ENCODE measurements at regions not wholly inside any gene's neighbourhood (a gene's known extent, or its start where the extent isn't known, plus 50 kb on each side); places are given as distances from the start of the nearest gene placed in this dataset.
A peak's percentile ranks its signal among the peaks of the same experiment; 100 is the strongest.
"Not testable (repeated sequence)": the region's sequence is repeated elsewhere in the genome, so short reads cannot be mapped to it uniquely, and the experiment has no call there.

DNA sequence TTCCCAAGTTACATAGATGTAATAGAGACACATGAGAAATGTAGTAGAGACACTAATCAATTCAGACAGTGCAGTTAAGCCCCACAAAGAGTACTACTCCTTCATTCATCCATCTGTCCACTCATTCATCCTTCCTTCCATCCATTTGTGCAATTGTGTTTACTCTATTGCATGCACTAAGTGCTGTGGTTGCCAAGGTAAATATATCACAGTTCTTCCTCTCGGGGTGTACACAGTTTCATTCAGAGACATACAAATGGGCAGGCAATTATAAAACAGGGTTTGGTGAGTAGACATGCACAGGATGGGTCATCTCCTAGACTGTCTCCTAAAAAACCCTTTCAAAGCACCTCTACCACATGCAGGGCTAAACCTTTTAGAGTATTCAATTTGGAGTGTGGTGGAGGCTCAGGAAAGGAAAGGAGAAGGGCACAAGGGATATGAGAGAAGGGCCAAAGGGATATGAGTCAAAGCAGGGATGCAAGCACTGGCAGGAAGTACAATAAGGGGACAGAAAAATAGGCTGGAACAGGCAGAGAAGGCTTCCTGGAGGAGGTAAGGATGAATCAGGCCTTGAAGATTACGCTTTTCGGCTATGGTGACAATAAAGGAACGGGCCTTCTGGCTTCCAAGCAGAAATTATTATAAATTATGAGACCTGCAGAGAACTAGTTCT lies 153.6 kb upstream of the VKORC1L1 start:
- H3K4me3 ChIP-seq (ENCODE audit: low read length in 3 of 3); intact Hi-C loops (cut with DNase I); H3K27ac ChIP-seq (ENCODE audit: low read depth in 2 of 2, low read length in 2 of 2); H3K9ac ChIP-seq (ENCODE audit: low read length in 3 of 3); H3K4me1 ChIP-seq (ENCODE audit: control insufficient read depth in 2 of 3, insufficient read depth in 2 of 3, low read depth in 1 of 3, low read length in 3 of 3); H3K36me3 ChIP-seq (ENCODE audit: control insufficient read depth in 2 of 3, insufficient read depth in 3 of 3, low read length in 3 of 3); FAIRE-seq; H3K9me3 ChIP-seq (ENCODE audit: control insufficient read depth in 2 of 3, insufficient read depth in 1 of 3, low read length in 3 of 3); DNase-seq; H3K27me3 ChIP-seq (ENCODE audit: control insufficient read depth, insufficient read depth, low read length): not testable (repeated sequence)

DNA sequence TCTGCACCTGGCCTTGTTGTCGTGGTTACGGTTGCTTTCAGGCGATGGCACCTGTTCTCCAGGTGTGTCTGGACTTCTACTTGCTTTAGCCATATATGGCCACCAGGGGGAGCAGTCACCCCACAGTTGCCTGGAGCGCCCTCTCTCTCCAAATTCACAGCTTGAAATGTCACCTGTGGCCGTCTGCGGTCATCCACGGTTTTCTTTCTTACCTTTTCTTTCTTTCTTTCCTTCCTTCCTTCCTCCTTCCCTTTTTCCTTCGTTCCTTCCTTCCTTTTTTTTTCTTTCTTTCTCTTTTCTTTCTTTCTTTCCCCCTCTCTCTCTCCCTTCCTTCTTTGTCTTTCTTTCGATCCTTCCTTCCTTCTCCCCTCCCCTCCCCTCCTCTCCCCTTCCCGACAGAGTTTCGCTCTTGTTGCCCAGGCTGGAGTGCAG lies 150.5 kb upstream of the VKORC1L1 start:
- Histone ChIP-seq H3K4me3 (ENCODE audit: low read length in 3 of 3) (no peak overlapping the region), H3K27me3 (ENCODE audit: control insufficient read depth, insufficient read depth, low read length) (no peaks in the 10 kb centered on the region), H3K36me3 (ENCODE audit: control insufficient read depth in 2 of 3, insufficient read depth in 3 of 3, low read length in 3 of 3) (no peaks in the 10 kb centered on the region), H3K9me3 (ENCODE audit: control insufficient read depth in 2 of 3, insufficient read depth in 1 of 3, low read length in 3 of 3) (no peaks in the 10 kb centered on the region), H3K9ac (ENCODE audit: low read length in 3 of 3) (no peak overlapping the region), H3K4me1 (ENCODE audit: control insufficient read depth in 2 of 3, insufficient read depth in 2 of 3, low read depth in 1 of 3, low read length in 3 of 3) (no peaks in the 10 kb centered on the region), H3K27ac (ENCODE audit: low read depth in 2 of 2, low read length in 2 of 2) (no peak overlapping the region)
- no peak for FAIRE-seq
- DNase-seq, result peak in 4 of 5 donors; percentile 54 to 66 (median 66)
- intact Hi-C loops (cut with DNase I), result no loop called here
- TF ChIP-seq, protein P1, sequence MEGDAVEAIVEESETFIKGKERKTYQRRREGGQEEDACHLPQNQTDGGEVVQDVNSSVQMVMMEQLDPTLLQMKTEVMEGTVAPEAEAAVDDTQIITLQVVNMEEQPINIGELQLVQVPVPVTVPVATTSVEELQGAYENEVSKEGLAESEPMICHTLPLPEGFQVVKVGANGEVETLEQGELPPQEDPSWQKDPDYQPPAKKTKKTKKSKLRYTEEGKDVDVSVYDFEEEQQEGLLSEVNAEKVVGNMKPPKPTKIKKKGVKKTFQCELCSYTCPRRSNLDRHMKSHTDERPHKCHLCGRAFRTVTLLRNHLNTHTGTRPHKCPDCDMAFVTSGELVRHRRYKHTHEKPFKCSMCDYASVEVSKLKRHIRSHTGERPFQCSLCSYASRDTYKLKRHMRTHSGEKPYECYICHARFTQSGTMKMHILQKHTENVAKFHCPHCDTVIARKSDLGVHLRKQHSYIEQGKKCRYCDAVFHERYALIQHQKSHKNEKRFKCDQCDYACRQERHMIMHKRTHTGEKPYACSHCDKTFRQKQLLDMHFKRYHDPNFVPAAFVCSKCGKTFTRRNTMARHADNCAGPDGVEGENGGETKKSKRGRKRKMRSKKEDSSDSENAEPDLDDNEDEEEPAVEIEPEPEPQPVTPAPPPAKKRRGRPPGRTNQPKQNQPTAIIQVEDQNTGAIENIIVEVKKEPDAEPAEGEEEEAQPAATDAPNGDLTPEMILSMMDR (IDR thresholded peaks at IDR 0.05; ENCODE audit: borderline replicate concordance, extremely low read depth, insufficient read depth), result peak; percentile 81

DNA sequence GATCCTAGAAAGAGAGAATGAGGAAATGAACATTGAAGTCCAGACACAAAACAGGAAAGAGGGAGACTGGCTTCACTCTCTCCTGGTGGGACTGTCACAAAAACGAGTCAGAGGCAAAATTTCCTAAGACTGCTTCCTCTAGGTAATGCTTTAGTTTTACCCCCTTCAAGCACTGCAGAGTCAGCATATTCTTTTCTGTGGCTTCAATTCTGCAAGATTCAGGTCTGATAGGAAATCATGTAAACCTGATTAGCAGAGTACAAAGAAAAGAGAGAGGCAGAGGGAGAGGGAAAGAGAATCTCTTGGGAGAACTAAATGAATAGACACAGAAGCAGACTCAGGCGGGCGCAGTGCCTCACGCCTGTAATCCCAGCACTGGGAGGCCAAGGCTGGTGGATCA lies 145.7 kb upstream of the VKORC1L1 start:
- FAIRE-seq; H3K9me3 ChIP-seq (ENCODE audit: control insufficient read depth in 2 of 3, insufficient read depth in 1 of 3, low read length in 3 of 3); H3K27me3 ChIP-seq (ENCODE audit: control insufficient read depth, insufficient read depth, low read length); intact Hi-C loops (cut with DNase I); H3K4me3 ChIP-seq (ENCODE audit: low read length in 3 of 3); H3K4me1 ChIP-seq (ENCODE audit: control insufficient read depth in 2 of 3, insufficient read depth in 2 of 3, low read depth in 1 of 3, low read length in 3 of 3); DNase-seq; H3K27ac ChIP-seq (ENCODE audit: low read depth in 2 of 2, low read length in 2 of 2); H3K9ac ChIP-seq (ENCODE audit: low read length in 3 of 3); H3K36me3 ChIP-seq (ENCODE audit: control insufficient read depth in 2 of 3, insufficient read depth in 3 of 3, low read length in 3 of 3): not testable (repeated sequence)

DNA sequence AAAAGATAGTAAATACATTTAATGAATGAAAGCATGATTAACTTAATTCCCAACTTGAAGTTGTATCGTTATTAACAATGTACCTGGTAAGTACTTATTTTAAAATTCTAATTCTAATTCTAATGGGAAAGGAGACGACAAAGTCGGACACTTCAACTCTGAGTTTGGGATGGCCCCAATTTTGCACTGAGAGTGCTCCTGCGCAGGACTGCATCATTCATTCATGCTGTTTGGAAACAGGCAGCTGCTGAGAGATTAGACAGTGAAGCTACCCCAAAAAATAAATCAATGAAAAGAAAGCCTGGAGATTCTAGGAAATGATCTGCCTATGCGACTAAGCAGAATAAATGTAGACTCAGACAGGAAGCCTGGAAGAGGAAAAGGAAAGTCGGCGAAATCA lies 141.7 kb upstream of the VKORC1L1 start:
- Histone ChIP-seq H3K27me3 (ENCODE audit: control insufficient read depth, insufficient read depth, low read length) (no peaks in the 10 kb centered on the region), H3K27ac (ENCODE audit: low read depth in 2 of 2, low read length in 2 of 2) (no peak overlapping the region), H3K4me3 (ENCODE audit: low read length in 3 of 3) (peak overlapping the region; percentile 32 to 59 (median 38)), H3K9me3 (ENCODE audit: control insufficient read depth in 2 of 3, insufficient read depth in 1 of 3, low read length in 3 of 3) (no peaks in the 10 kb centered on the region), H3K36me3 (ENCODE audit: control insufficient read depth in 2 of 3, insufficient read depth in 3 of 3, low read length in 3 of 3) (no peaks in the 10 kb centered on the region), H3K4me1 (ENCODE audit: control insufficient read depth in 2 of 3, insufficient read depth in 2 of 3, low read depth in 1 of 3, low read length in 3 of 3) (no peaks in the 10 kb centered on the region), H3K9ac (ENCODE audit: low read length in 3 of 3) (peak overlapping the region in 2 of 3 donors; percentile 40 to 43)
- TF ChIP-seq, protein P1 (IDR thresholded peaks at IDR 0.05; ENCODE audit: borderline replicate concordance, extremely low read depth, insufficient read depth), result no peak
- DNase-seq, result no peak
- intact Hi-C loops (cut with DNase I), result no loop called here
- FAIRE-seq, result no peak
